HG03457 (cell line): ENCODE measurements at regions not wholly inside any gene's neighbourhood (a gene's known extent, or its start where the extent isn't known, plus 50 kb on each side); places are given as distances from the start of the nearest gene placed in this dataset.
"Not testable (repeated sequence)": the region's sequence is repeated elsewhere in the genome, so short reads cannot be mapped to it uniquely, and the experiment has no call there.

ENCODE experiments used
- ATAC-seq: cut with Tn5 transposase; IDR thresholded peaks from one replicate; pipeline ENCODE4 v1.9.1; 2021; ENCODE audit warnings: moderate number of reproducible peaks; ENCODE audit not compliant: unreplicated experiment

- ATAC-seq: no peak
These were observed 2277.7 kb upstream of the AGA start for GRCh38 chr4:179719766-179720450.

- ATAC-seq: not testable (repeated sequence)
These were observed 2284.3 kb upstream of the AGA start for GRCh38 chr4:179726491-179726890.

- no peak for ATAC-seq
These were observed 2286.1 kb upstream of the AGA start for GRCh38 chr4:179728305-179728704.

- ATAC-seq: not testable (repeated sequence)
These were observed 2294.6 kb upstream of the AGA start for GRCh38 chr4:179736820-179737219.

- no peak for ATAC-seq
These were observed 2296.6 kb upstream of the AGA start for GRCh38 chr4:179738822-179739221.

- no peak for ATAC-seq
These were observed 2305.1 kb upstream of the AGA start for GRCh38 chr4:179747218-179747910.

- no peak for ATAC-seq
These were observed 2306.6 kb upstream of the AGA start for GRCh38 chr4:179748837-179749236.

- no peak for ATAC-seq
These were observed 2308.1 kb upstream of the AGA start for GRCh38 chr4:179750374-179750773.

GRCh38 chr4:179751669-179752068 lies 2309.4 kb upstream of the AGA start:
- no peak for ATAC-seq

GRCh38 chr4:179755322-179755721 lies 2313.1 kb upstream of the AGA start:
- ATAC-seq: no peak

- no peak for ATAC-seq
These were observed 2315.4 kb upstream of the AGA start for GRCh38 chr4:179757641-179758040.

GRCh38 chr4:179762840-179763239 lies 2320.6 kb upstream of the AGA start:
- no peak for ATAC-seq

- ATAC-seq: no peak
These were observed 2324.7 kb upstream of the AGA start for GRCh38 chr4:179766938-179767337.

GRCh38 chr4:179768996-179769395 lies 2326.8 kb upstream of the AGA start:
- ATAC-seq: no peak

- ATAC-seq: no peak
These were observed 2355.5 kb upstream of the AGA start for GRCh38 chr4:179797738-179798137.

GRCh38 chr4:179803857-179804256 lies 2361.6 kb upstream of the AGA start:
- ATAC-seq: no peak

- ATAC-seq: no peak
These were observed 2362.2 kb upstream of the AGA start for GRCh38 chr4:179804440-179804839.

- no peak for ATAC-seq
These were observed 2375.1 kb upstream of the AGA start for GRCh38 chr4:179817317-179817716.

- no peak for ATAC-seq
These were observed 2381.1 kb upstream of the AGA start for GRCh38 chr4:179823342-179823741.

GRCh38 chr4:179831274-179831673 lies 2389.0 kb upstream of the AGA start:
- no peak for ATAC-seq

GRCh38 chr4:179836179-179837075 lies 2394.2 kb upstream of the AGA start:
- no peak for ATAC-seq

- no peak for ATAC-seq
These were observed 2399.8 kb upstream of the TENM3 start for GRCh38 chr4:179843370-179843769.
